Skeletal muscle tissue (tissue), 3 donors: ENCODE measurements at regions not wholly inside any gene's neighbourhood (a gene's known extent, or its start where the extent isn't known, plus 50 kb on each side); places are given as distances from the start of the nearest gene placed in this dataset.

Source experiments
- H3K27ac ChIP-seq: one replicate; pipeline ENCODE4 v1.7.0; 2013; ENCODE audit warnings: mild to moderate bottlenecking, low read depth, low read length, inconsistent platforms
- H3K27me3 ChIP-seq, 3 donors: one replicate each; pipeline ENCODE4 v1.7.0; 2013; ENCODE audit warnings: low read length in 3 of 3; ENCODE audit not compliant: control insufficient read depth in 3 of 3, insufficient read depth in 3 of 3
- H3K36me3 ChIP-seq, 3 donors: one replicate each; pipeline ENCODE4 v1.7.0; 2013; ENCODE audit warnings: low read length in 3 of 3; ENCODE audit not compliant: control insufficient read depth in 3 of 3, insufficient read depth in 3 of 3
- H3K4me1 ChIP-seq, 3 donors: one replicate each; pipeline ENCODE4 v1.7.0; 2013; ENCODE audit warnings: low read length in 3 of 3, mild to moderate bottlenecking in 3 of 3; ENCODE audit not compliant: control insufficient read depth in 3 of 3, insufficient read depth in 3 of 3
- H3K4me3 ChIP-seq, 3 donors: one replicate each; pipeline ENCODE4 v1.7.0; 2013; ENCODE audit warnings: low read length in 3 of 3
- H3K9ac ChIP-seq, 3 donors: one replicate each; pipeline ENCODE4 v1.7.0; 2013; ENCODE audit warnings: low read length in 3 of 3, mild to moderate bottlenecking in 3 of 3, moderate library complexity in 2 of 3, low read depth in 1 of 3
- H3K9me3 ChIP-seq, 3 donors: one replicate each; pipeline ENCODE4 v1.7.0; 2013; ENCODE audit warnings: low read length in 3 of 3; ENCODE audit not compliant: control insufficient read depth in 3 of 3
- donor health status: Osteomylitis.

- peaks cover 0 to 3% (median 0%) of the 10 kb centered on the region in 3 donors for H3K9me3 ChIP-seq
- no peak overlapping the region for H3K27ac ChIP-seq
- no peaks in the 10 kb centered on the region for H3K4me1 ChIP-seq
- no peak overlapping the region for H3K9ac ChIP-seq
- no peak overlapping the region for H3K4me3 ChIP-seq
- H3K36me3 ChIP-seq = no peaks in the 10 kb centered on the region
- peaks cover 0 to 9% (median 1%) of the 10 kb centered on the region in 3 donors for H3K27me3 ChIP-seq
Observed at GRCh38 chr2:100731535-100731981, 88.4 kb upstream of the NPAS2 start.

GRCh38 chr2:100733391-100734187 lies 86.3 kb upstream of the NPAS2 start:
- H3K9ac ChIP-seq = no peak overlapping the region
- peaks cover 0 to 3% (median 0%) of the 10 kb centered on the region in 3 donors for H3K9me3 ChIP-seq
- no peaks in the 10 kb centered on the region for H3K36me3 ChIP-seq

GRCh38 chr2:100736121-100736915 lies 83.6 kb upstream of the NPAS2 start:
- no peaks in the 10 kb centered on the region for H3K36me3 ChIP-seq
- no peak overlapping the region for H3K27ac ChIP-seq
- H3K27me3 ChIP-seq = peaks cover 0 to 15% (median 3%) of the 10 kb centered on the region in 3 donors
- H3K4me3 ChIP-seq = no peak overlapping the region
- no peaks in the 10 kb centered on the region for H3K4me1 ChIP-seq
- no peak overlapping the region for H3K9ac ChIP-seq
- no peaks in the 10 kb centered on the region for H3K9me3 ChIP-seq

More at GRCh38 chr2:100733391-100734187, 86.3 kb upstream of the NPAS2 start:
- Histone ChIP-seq H3K4me1 (no peaks in the 10 kb centered on the region), H3K4me3 (no peak overlapping the region), H3K27me3 (peaks cover 0 to 9% (median 3%) of the 10 kb centered on the region in 3 donors), H3K27ac (no peak overlapping the region)

GRCh38 chr2:100739735-100740432 lies 80.1 kb upstream of the NPAS2 start:
- no peaks in the 10 kb centered on the region for H3K36me3 ChIP-seq
- no peak overlapping the region for H3K9ac ChIP-seq
- H3K4me1 ChIP-seq = peaks cover 0 to 4% (median 0%) of the 10 kb centered on the region in 3 donors
- peaks cover 2 to 6% (median 3%) of the 10 kb centered on the region in 3 donors for H3K27me3 ChIP-seq
- no peak overlapping the region for H3K4me3 ChIP-seq
- no peaks in the 10 kb centered on the region for H3K9me3 ChIP-seq
- H3K27ac ChIP-seq = no peak overlapping the region

GRCh38 chr2:100741880-100742276 lies 78.1 kb upstream of the NPAS2 start:
- H3K9me3 ChIP-seq = no peaks in the 10 kb centered on the region
- H3K27me3 ChIP-seq = peaks cover 0 to 6% (median 2%) of the 10 kb centered on the region in 3 donors
- peaks cover 0 to 4% (median 0%) of the 10 kb centered on the region in 3 donors for H3K4me1 ChIP-seq
- no peak overlapping the region for H3K27ac ChIP-seq
- H3K36me3 ChIP-seq = no peaks in the 10 kb centered on the region
- no peak overlapping the region for H3K9ac ChIP-seq
- H3K4me3 ChIP-seq = no peak overlapping the region

- Histone ChIP-seq H3K27me3 (peaks cover 0 to 6% (median 2%) of the 10 kb centered on the region in 3 donors), H3K36me3 (no peaks in the 10 kb centered on the region), H3K9me3 (no peaks in the 10 kb centered on the region), H3K9ac (no peak overlapping the region), H3K4me3 (no peak overlapping the region), H3K4me1 (peaks cover 0 to 4% (median 0%) of the 10 kb centered on the region in 3 donors), H3K27ac (peak overlapping the region; percentile 73)
Observed at GRCh38 chr2:100742277-100743254, 77.4 kb upstream of the NPAS2 start.

- Histone ChIP-seq H3K36me3 (no peaks in the 10 kb centered on the region), H3K9ac (no peak overlapping the region), H3K27ac (no peak overlapping the region), H3K9me3 (no peaks in the 10 kb centered on the region), H3K4me3 (no peak overlapping the region), H3K4me1 (peaks cover 0 to 4% (median 0%) of the 10 kb centered on the region in 3 donors), H3K27me3 (peaks cover 0 to 6% (median 2%) of the 10 kb centered on the region in 3 donors)
Observed at GRCh38 chr2:100743741-100744140, 76.2 kb upstream of the NPAS2 start.

GRCh38 chr2:100744184-100744583 lies 75.8 kb upstream of the NPAS2 start:
- H3K9ac ChIP-seq = no peak overlapping the region
- H3K27ac ChIP-seq = no peak overlapping the region
- peaks cover 0 to 4% (median 0%) of the 10 kb centered on the region in 3 donors for H3K4me1 ChIP-seq

GRCh38 chr2:100744589-100744988 lies 75.3 kb upstream of the NPAS2 start:
- Histone ChIP-seq H3K27ac (no peak overlapping the region), H3K27me3 (peaks cover 0 to 5% (median 2%) of the 10 kb centered on the region in 3 donors), H3K4me1 (peaks cover 0 to 4% (median 0%) of the 10 kb centered on the region in 3 donors), H3K36me3 (no peaks in the 10 kb centered on the region), H3K4me3 (no peak overlapping the region), H3K9ac (no peak overlapping the region), H3K9me3 (no peaks in the 10 kb centered on the region)

More at GRCh38 chr2:100744184-100744583, 75.8 kb upstream of the NPAS2 start:
- H3K36me3 ChIP-seq = no peaks in the 10 kb centered on the region
- peaks cover 0 to 6% (median 2%) of the 10 kb centered on the region in 3 donors for H3K27me3 ChIP-seq
- H3K4me3 ChIP-seq = no peak overlapping the region
- no peaks in the 10 kb centered on the region for H3K9me3 ChIP-seq
